PC-3 (cell line): ENCODE measurements at regions not wholly inside any gene's neighbourhood (a gene's known extent, or its start where the extent isn't known, plus 50 kb on each side); places are given as distances from the start of the nearest gene placed in this dataset.

ENCODE experiments used
- ATAC-seq: fragments of 200-7000 bp; cut with Tn5 transposase; 2 replicates; pipeline ENCODE4 v1.9.1; 2020; ENCODE audit warnings: mild to moderate bottlenecking, moderate library complexity
- BruUV-seq: library from RNA; stranded (reverse); fragments of 400-500 nt; replicated peaks from 2 replicates; lab custom pipeline; 2021; lab: Mats Ljungman, UMichigan
- CTCF ChIA-PET: fragments of 300-600 bp; sonication (Branson Sonifier 250); formaldehyde crosslinking; loops from one replicate; lab custom pipeline; 2022; ENCODE audit warnings: antibody characterized with exemption; lab: Charles Lee
- POLR2A ChIA-PET: fragments of 300-600 bp; sonication (Branson Sonifier 250); formaldehyde crosslinking; loops from one replicate; lab custom pipeline; 2022; ENCODE audit warnings: antibody characterized with exemption; ENCODE audit not compliant: unreplicated experiment; lab: Charles Lee
- DNase-seq: peaks from one replicate; pipeline ENCODE4 v3.0.0-alpha.2; 2015
- H2AFZ ChIP-seq: fragments of 300-600 bp; sonication (generic); 2 replicates; pipeline ENCODE4 v1.6.0; 2016; ENCODE audit warnings: antibody characterized with exemption, low read length
- H3F3A ChIP-seq: fragments of 300-600 bp; sonication (generic); one replicate; pipeline ENCODE4 v1.6.0; 2017; ENCODE audit warnings: antibody characterized with exemption, low read length, control low read depth, mild to moderate bottlenecking; ENCODE audit not compliant: unreplicated experiment
- H3K27ac ChIP-seq: fragments of 300-600 bp; sonication (generic); 2 replicates; pipeline ENCODE4 v1.5.1; 2016; ENCODE audit warnings: mild to moderate bottlenecking, low read length
- H3K27me3 ChIP-seq: fragments of 300-600 bp; sonication (generic); 2 replicates; pipeline ENCODE4 v1.6.1; 2016; ENCODE audit warnings: low read length, mixed read lengths
- H3K36me3 ChIP-seq: fragments of 300-600 bp; sonication (generic); 2 replicates; pipeline ENCODE4 v1.6.1; 2016; ENCODE audit warnings: low read depth, mixed run types, low read length, mixed read lengths
- H3K4me1 ChIP-seq: fragments of 300-600 bp; sonication (generic); 2 replicates; pipeline ENCODE4 v1.5.1; 2016; ENCODE audit warnings: low read length; ENCODE audit not compliant: insufficient read depth
- H3K4me2 ChIP-seq: fragments of 300-600 bp; sonication (generic); 2 replicates; pipeline ENCODE4 v1.6.0; 2016; ENCODE audit warnings: low read length
- H3K4me3 ChIP-seq: fragments of 300-600 bp; sonication (generic); 2 replicates; pipeline ENCODE4 v1.5.1; 2016; ENCODE audit warnings: mild to moderate bottlenecking, low read length, mixed read lengths
- H3K79me2 ChIP-seq: fragments of 300-600 bp; sonication (generic); 2 replicates; pipeline ENCODE4 v1.6.1; 2017; ENCODE audit warnings: low read length, mixed read lengths
- H3K9ac ChIP-seq: fragments of 300-600 bp; sonication (generic); 2 replicates; pipeline ENCODE4 v1.6.0; 2016; ENCODE audit warnings: mild to moderate bottlenecking, low read length
- H3K9me2 ChIP-seq: fragments of 300-600 bp; sonication (generic); replicated peaks from 2 replicates; pipeline ENCODE4 v1.6.1; 2016; ENCODE audit warnings: mixed run types, low read length, mixed read lengths
- H3K9me3 ChIP-seq: fragments of 300-600 bp; sonication (generic); 2 replicates; pipeline ENCODE4 v1.6.1; 2016; ENCODE audit warnings: low read length, mixed read lengths
- H4K20me1 ChIP-seq: fragments of 300-600 bp; sonication (generic); 2 replicates; pipeline ENCODE4 v1.6.1; 2016; ENCODE audit warnings: low read length, mixed read lengths
- CTCF ChIP-seq: fragments of 300-600 bp; sonication (generic); conservative IDR thresholded peaks from 2 replicates; pipeline ENCODE4 v1.5.1; 2017; ENCODE audit warnings: antibody characterized with exemption, low read depth, mild to moderate bottlenecking, low read length
- EZH2 ChIP-seq: fragments of 300-600 bp; sonication (generic); IDR thresholded peaks from one replicate; pipeline ENCODE4 v1.6.1; 2017; ENCODE audit warnings: antibody characterized with exemption, mild to moderate bottlenecking, low read length; ENCODE audit not compliant: unreplicated experiment
- EZH2phosphoT487 ChIP-seq: fragments of 300-600 bp; sonication (generic); IDR thresholded peaks from 2 replicates; pipeline ENCODE4 v1.6.1; 2018; ENCODE audit warnings: mild to moderate bottlenecking, antibody characterized with exemption, low read length, borderline replicate concordance
- intact Hi-C: fragments of 100-400 bp; cut with micrococcal nuclease; formaldehyde crosslinking; loops from 2 replicates; pipeline ENCODE4 v1.9.0; 2023

- DNase-seq (no peak), ATAC-seq (no peak)
- Histone ChIP-seq H3K36me3 (no peaks in the 10 kb centered on the region), H3K4me3 (no peak overlapping the region), H3K9me2 (no peaks in the 10 kb centered on the region), H3K9ac (no peak overlapping the region), H3K4me2 (no peak overlapping the region), H3K9me3 (no peaks in the 10 kb centered on the region), H2AFZ (no peak overlapping the region), H3K27ac (no peak overlapping the region), H3K79me2 (no peaks in the 10 kb centered on the region), H3K27me3 (no peaks in the 10 kb centered on the region), H4K20me1 (no peaks in the 10 kb centered on the region), H3K4me1 (no peaks in the 10 kb centered on the region), H3F3A (no peaks in the 10 kb centered on the region)
- no TSS peak for BruUV-seq
- POLR2A ChIA-PET, result no interaction called here
- CTCF ChIA-PET, result no interaction called here
- intact Hi-C loops, result no loop called here
- no peak for TF ChIP-seq EZH2phosphoT487
- TF ChIP-seq CTCF, result no peak
- TF ChIP-seq EZH2, result no peak
Measured at GRCh38 chr4:126137782-126138170, 823.0 kb downstream of the FAT4 start.

- no peak for TF ChIP-seq EZH2
- TF ChIP-seq CTCF, result no peak
- TF ChIP-seq EZH2phosphoT487, result no peak
- no peaks in the 10 kb centered on the region for H3F3A ChIP-seq
- ChIA-PET CTCF (interaction anchor here (0.6 kb wide), 1 partner anchor 81 kb away, joined by 3 read pairs; no protein-coding TSS in a partner anchor), POLR2A (interaction anchor here (0.5 kb wide), 1 partner anchor 234 kb away, joined by 9 read pairs; no protein-coding TSS in a partner anchor)
- H2AFZ ChIP-seq, result no peak overlapping the region
- H3K4me2 ChIP-seq, result no peak overlapping the region
- no peaks in the 10 kb centered on the region for H3K9me2 ChIP-seq
- no peaks in the 10 kb centered on the region for H3K4me1 ChIP-seq
- DNase-seq (no peak), ATAC-seq (peak; percentile 46)
- H4K20me1 ChIP-seq, result no peaks in the 10 kb centered on the region
- H3K79me2 ChIP-seq, result no peaks in the 10 kb centered on the region
- intact Hi-C loops, result no loop called here
- no TSS peak for BruUV-seq
- H3K9ac ChIP-seq, result no peak overlapping the region
- H3K27me3 ChIP-seq, result no peaks in the 10 kb centered on the region
- H3K36me3 ChIP-seq, result no peaks in the 10 kb centered on the region
- H3K27ac ChIP-seq, result no peak overlapping the region
- H3K4me3 ChIP-seq, result no peak overlapping the region
- H3K9me3 ChIP-seq, result no peaks in the 10 kb centered on the region
Measured at GRCh38 chr4:126144543-126145237, 829.9 kb downstream of the FAT4 start.

- Histone ChIP-seq H3K79me2 (no peaks in the 10 kb centered on the region), H3K36me3 (no peaks in the 10 kb centered on the region), H3K27ac (no peak overlapping the region), H4K20me1 (no peaks in the 10 kb centered on the region), H3K9me2 (no peaks in the 10 kb centered on the region), H3F3A (no peaks in the 10 kb centered on the region), H3K9ac (no peak overlapping the region), H3K4me3 (no peak overlapping the region), H3K4me2 (no peak overlapping the region), H3K27me3 (no peaks in the 10 kb centered on the region), H3K4me1 (no peaks in the 10 kb centered on the region), H3K9me3 (no peaks in the 10 kb centered on the region), H2AFZ (no peak overlapping the region)
- no TSS peak for BruUV-seq
- intact Hi-C loops, result no loop called here
- DNase-seq, result no peak
- ChIA-PET CTCF (no interaction called here), POLR2A (no interaction called here)
- TF ChIP-seq EZH2phosphoT487 (no peak), CTCF (no peak), EZH2 (no peak)
- no peak for ATAC-seq
Measured at GRCh38 chr4:126168484-126168883, 853.7 kb downstream of the FAT4 start.
